Endodermal cell (in vitro differentiated cells): ENCODE measurements at regions not wholly inside any gene's neighbourhood (a gene's known extent, or its start where the extent isn't known, plus 50 kb on each side); places are given as distances from the start of the nearest gene placed in this dataset.
A peak's percentile ranks its signal among the peaks of the same experiment; 100 is the strongest.

Source experiments
- DNase-seq: peaks from one replicate; pipeline ENCODE4 v3.0.0-alpha.2; 2017
- H3K27ac ChIP-seq: 2 replicates; pipeline ENCODE4 v1.5.1; 2013; ENCODE audit warnings: mild to moderate bottlenecking, low read depth, low read length, moderate library complexity
- H3K27me3 ChIP-seq: 2 replicates; pipeline ENCODE4 v1.6.1; 2013; ENCODE audit warnings: mild to moderate bottlenecking, low read length, moderate library complexity; ENCODE audit not compliant: insufficient read depth, control insufficient read depth, poor library complexity, severe bottlenecking
- H3K36me3 ChIP-seq: 2 replicates; pipeline ENCODE4 v1.7.0; 2013; ENCODE audit warnings: mild to moderate bottlenecking, low read length, moderate library complexity; ENCODE audit not compliant: control insufficient read depth, insufficient read depth
- H3K4me1 ChIP-seq: one replicate; pipeline ENCODE4 v1.7.0; 2013; ENCODE audit warnings: low read length; ENCODE audit not compliant: control insufficient read depth, insufficient read depth
- H3K4me3 ChIP-seq: 2 replicates; pipeline ENCODE4 v1.5.1; 2013; ENCODE audit warnings: mild to moderate bottlenecking, low read length, moderate library complexity
- H3K9ac ChIP-seq: 2 replicates; pipeline ENCODE4 v1.6.1; 2013; ENCODE audit warnings: mild to moderate bottlenecking, low read length, moderate library complexity; ENCODE audit not compliant: poor library complexity, severe bottlenecking; ENCODE audit errors: extremely low read depth
- H3K9me3 ChIP-seq: 2 replicates; pipeline ENCODE4 v1.6.1; 2013; ENCODE audit warnings: mild to moderate bottlenecking, low read length, moderate library complexity; ENCODE audit not compliant: control insufficient read depth
- H3K27ac Mint-ChIP-seq: 2 replicates; pipeline ENCODE4 v1.8.0; 2020; ENCODE audit warnings: mixed read lengths
- H3K27me3 Mint-ChIP-seq: 2 replicates; pipeline ENCODE4 v1.8.0; 2021; ENCODE audit warnings: mild to moderate bottlenecking, mixed read lengths; ENCODE audit not compliant: insufficient read depth
- H3K36me3 Mint-ChIP-seq: 2 replicates; pipeline ENCODE4 v1.8.0; 2020; ENCODE audit warnings: low read depth, mixed read lengths
- H3K4me1 Mint-ChIP-seq: 2 replicates; pipeline ENCODE4 v1.8.0; 2020; ENCODE audit warnings: mixed read lengths
- H3K4me3 Mint-ChIP-seq: 2 replicates; pipeline ENCODE4 v1.8.0; 2020; ENCODE audit warnings: mild to moderate bottlenecking, moderate library complexity, mixed read lengths
- H3K9me3 Mint-ChIP-seq: 2 replicates; pipeline ENCODE4 v1.8.0; 2020; ENCODE audit warnings: mild to moderate bottlenecking, mixed read lengths
- CTCF ChIP-seq: fragments of 200-600 bp; sonication (generic); conservative IDR thresholded peaks from 2 replicates; pipeline ENCODE4 v1.5.0; 2021; ENCODE audit warnings: antibody characterized with exemption, mild to moderate bottlenecking
- WGBS, 2 experiments: methylation state at CpG; one replicate each; pipeline versions ENCODE4 v1.1.5 to v1.1.7; 2013; ENCODE audit warnings: missing lambda C conversion rate in 2 of 2, mixed read lengths in 1 of 2; ENCODE audit not compliant: insufficient coverage in 1 of 2, insufficient read length in 1 of 2; 5-methylcytosine and 5-hydroxymethylcytosine counted together

- H3K4me3 ChIP-seq: no peak overlapping the region
- 90 to 100% methylated on average over 1 to 4 of the region's 4 CpGs for WGBS, 2 experiments
- H3K27ac ChIP-seq: no peak overlapping the region
- DNase-seq: no peak
- Mint-ChIP-seq H3K9me3 (no peaks in the 10 kb centered on the region), H3K4me1 (no peaks in the 10 kb centered on the region), H3K27ac (no peak overlapping the region), H3K4me3 (no peak overlapping the region), H3K27me3 (no peaks in the 10 kb centered on the region), H3K36me3 (no peaks in the 10 kb centered on the region)
- no peaks in the 10 kb centered on the region for H3K27me3 ChIP-seq
- no peaks in the 10 kb centered on the region for H3K9me3 ChIP-seq
- no peak for TF ChIP-seq CTCF
- H3K36me3 ChIP-seq: no peaks in the 10 kb centered on the region
- H3K9ac ChIP-seq: no peak overlapping the region
- H3K4me1 ChIP-seq: no peaks in the 10 kb centered on the region
These were observed 140.7 kb upstream of the SCN7A start for GRCh38 chr2:166634706-166635105.

GRCh38 chr2:166632616-166633015 is 138.6 kb upstream of the SCN7A start:
- Mint-ChIP-seq H3K27me3 (no peaks in the 10 kb centered on the region), H3K9me3 (no peaks in the 10 kb centered on the region), H3K36me3 (no peaks in the 10 kb centered on the region), H3K4me1 (peaks cover 5% of the 10 kb centered on the region), H3K4me3 (no peak overlapping the region), H3K27ac (no peak overlapping the region)
- Histone ChIP-seq H3K27me3 (no peaks in the 10 kb centered on the region), H3K4me1 (no peaks in the 10 kb centered on the region), H3K36me3 (no peaks in the 10 kb centered on the region), H3K9ac (no peak overlapping the region), H3K9me3 (no peaks in the 10 kb centered on the region), H3K27ac (no peak overlapping the region), H3K4me3 (no peak overlapping the region)
- TF ChIP-seq CTCF: no peak
- WGBS, 2 experiments: 95 to 100% methylated on average over 3 of the region's 3 CpGs
- peak; percentile 41 for DNase-seq

- Mint-ChIP-seq H3K36me3 (no peaks in the 10 kb centered on the region), H3K27ac (no peak overlapping the region), H3K4me3 (no peak overlapping the region), H3K27me3 (no peaks in the 10 kb centered on the region), H3K4me1 (peaks cover 5% of the 10 kb centered on the region), H3K9me3 (peaks cover 2% of the 10 kb centered on the region)
- Histone ChIP-seq H3K9ac (no peak overlapping the region), H3K9me3 (peaks cover 8% of the 10 kb centered on the region), H3K4me1 (no peaks in the 10 kb centered on the region), H3K36me3 (no peaks in the 10 kb centered on the region), H3K27me3 (no peaks in the 10 kb centered on the region), H3K4me3 (no peak overlapping the region), H3K27ac (no peak overlapping the region)
- peak; percentile 59 for DNase-seq
- 91% methylated on average over 1 of the region's 1 CpG; no CpG with 5 or more reads in 1 of the 2 experiments for WGBS, 2 experiments
- TF ChIP-seq CTCF: no peak
These were observed 134.6 kb upstream of the SCN7A start for GRCh38 chr2:166628478-166629136.
